C4-2B (cell line): ENCODE measurements at regions not wholly inside any gene's neighbourhood (a gene's known extent, or its start where the extent isn't known, plus 50 kb on each side); places are given as distances from the start of the nearest gene placed in this dataset.

Source experiments
- H3K27ac ChIP-seq: fragments of 450-650 bp; 2 replicates; pipeline ENCODE4 v1.5.1; 2017
- CTCF ChIP-seq: fragments of 450-650 bp; conservative IDR thresholded peaks from 2 replicates; pipeline ENCODE4 v1.5.1; 2017; ENCODE audit warnings: mild to moderate bottlenecking
- ZFX ChIP-seq: fragments of 450-650 bp; IDR thresholded peaks from 2 replicates; pipeline ENCODE4 v1.6.1; 2017

- H3K27ac ChIP-seq, result no peak overlapping the region
- TF ChIP-seq ZFX, result no peak
- no peak for TF ChIP-seq CTCF
Observed at GRCh38 chr11:37078521-37078920, 480.5 kb upstream of the RAG2 start.

GRCh38 chr11:37076866-37077265, 478.8 kb upstream of the RAG2 start:
- TF ChIP-seq ZFX (no peak), CTCF (no peak)

GRCh38 chr11:37072538-37073055, 474.6 kb upstream of the RAG2 start:
- H3K27ac ChIP-seq, result no peak overlapping the region
- TF ChIP-seq CTCF (no peak), ZFX (no peak)

More at GRCh38 chr11:37076866-37077265, 478.8 kb upstream of the RAG2 start:
- H3K27ac ChIP-seq, result no peak overlapping the region

GRCh38 chr11:37050311-37050710, 452.3 kb upstream of the RAG2 start:
- no peak overlapping the region for H3K27ac ChIP-seq
- no peak for TF ChIP-seq CTCF
- TF ChIP-seq ZFX, result no peak

GRCh38 chr11:37040921-37041320, 442.9 kb upstream of the RAG2 start:
- TF ChIP-seq CTCF (no peak), ZFX (no peak)
- H3K27ac ChIP-seq, result no peak overlapping the region

- no peak for TF ChIP-seq ZFX
- TF ChIP-seq CTCF, result no peak
- no peak overlapping the region for H3K27ac ChIP-seq
Observed at GRCh38 chr11:37038911-37039310, 440.9 kb upstream of the RAG2 start.

- no peak overlapping the region for H3K27ac ChIP-seq
- TF ChIP-seq ZFX, result no peak
- no peak for TF ChIP-seq CTCF
Observed at GRCh38 chr11:37026741-37027140, 428.7 kb upstream of the RAG2 start.
